WERI-Rb-1 (cell line): ENCODE measurements at regions not wholly inside any gene's neighbourhood (a gene's known extent, or its start where the extent isn't known, plus 50 kb on each side); places are given as distances from the start of the nearest gene placed in this dataset.

Experiments used
- DNase-seq: peaks from one replicate; pipeline ENCODE4 v3.0.0-alpha.2; 2020
- H3K27ac ChIP-seq: fragments of 250-450 bp; sonication (Bioruptor Pico); 2 replicates; pipeline ENCODE4 v1.5.1; 2020; ENCODE audit warnings: mild to moderate bottlenecking, moderate library complexity
- H3K27me3 ChIP-seq: fragments of 250-450 bp; sonication (Bioruptor Pico); 2 replicates; pipeline ENCODE4 v1.5.1; 2021; ENCODE audit warnings: mild to moderate bottlenecking, low read depth, moderate library complexity; ENCODE audit not compliant: insufficient read depth, severe bottlenecking
- H3K36me3 ChIP-seq: fragments of 250-450 bp; sonication (Bioruptor Pico); 2 replicates; pipeline ENCODE4 v1.5.1; 2020; ENCODE audit warnings: mild to moderate bottlenecking, moderate library complexity
- H3K4me3 ChIP-seq: 2 replicates; pipeline ENCODE4 v1.5.1; 2011; ENCODE audit warnings: low read depth, mild to moderate bottlenecking, control low read depth, low read length
- H3K9me3 ChIP-seq: fragments of 250-450 bp; sonication (Bioruptor Pico); 2 replicates; pipeline ENCODE4 v1.5.1; 2021; ENCODE audit warnings: mild to moderate bottlenecking, moderate library complexity; ENCODE audit not compliant: severe bottlenecking
- TF ChIP-seq, protein P1 (sequence below): IDR thresholded peaks from 2 replicates; pipeline ENCODE4 v1.5.1; 2011; ENCODE audit warnings: low read depth, mild to moderate bottlenecking, control low read depth, inconsistent platforms, low read length

DNA sequence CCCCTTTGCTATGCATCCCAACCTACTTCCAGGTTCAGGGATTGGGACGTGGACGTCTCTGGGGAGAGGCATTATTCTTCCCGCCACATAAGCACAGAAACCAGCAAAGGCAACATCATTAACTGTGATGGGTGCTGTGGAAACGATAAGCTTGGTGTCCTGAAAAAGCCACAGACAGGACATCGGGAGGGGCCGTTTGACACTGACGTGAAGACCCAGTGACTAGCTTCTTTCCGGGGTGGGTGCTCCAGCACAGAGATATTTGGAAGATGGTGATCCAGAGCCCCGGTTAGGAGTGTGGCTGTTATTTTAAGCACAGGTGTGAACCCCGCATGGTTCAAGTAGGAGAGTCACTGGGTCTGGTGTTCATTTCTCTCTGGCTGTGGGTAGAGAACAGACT, 163.8 kb upstream of the HDAC4 start:
- no peak for DNase-seq
- TF ChIP-seq, protein P1, sequence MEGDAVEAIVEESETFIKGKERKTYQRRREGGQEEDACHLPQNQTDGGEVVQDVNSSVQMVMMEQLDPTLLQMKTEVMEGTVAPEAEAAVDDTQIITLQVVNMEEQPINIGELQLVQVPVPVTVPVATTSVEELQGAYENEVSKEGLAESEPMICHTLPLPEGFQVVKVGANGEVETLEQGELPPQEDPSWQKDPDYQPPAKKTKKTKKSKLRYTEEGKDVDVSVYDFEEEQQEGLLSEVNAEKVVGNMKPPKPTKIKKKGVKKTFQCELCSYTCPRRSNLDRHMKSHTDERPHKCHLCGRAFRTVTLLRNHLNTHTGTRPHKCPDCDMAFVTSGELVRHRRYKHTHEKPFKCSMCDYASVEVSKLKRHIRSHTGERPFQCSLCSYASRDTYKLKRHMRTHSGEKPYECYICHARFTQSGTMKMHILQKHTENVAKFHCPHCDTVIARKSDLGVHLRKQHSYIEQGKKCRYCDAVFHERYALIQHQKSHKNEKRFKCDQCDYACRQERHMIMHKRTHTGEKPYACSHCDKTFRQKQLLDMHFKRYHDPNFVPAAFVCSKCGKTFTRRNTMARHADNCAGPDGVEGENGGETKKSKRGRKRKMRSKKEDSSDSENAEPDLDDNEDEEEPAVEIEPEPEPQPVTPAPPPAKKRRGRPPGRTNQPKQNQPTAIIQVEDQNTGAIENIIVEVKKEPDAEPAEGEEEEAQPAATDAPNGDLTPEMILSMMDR: no peak
- Histone ChIP-seq H3K4me3 (no peak overlapping the region), H3K27ac (no peak overlapping the region), H3K36me3 (no peaks in the 10 kb centered on the region), H3K9me3 (peaks cover 2% of the 10 kb centered on the region), H3K27me3 (peaks cover 95% of the 10 kb centered on the region)

DNA sequence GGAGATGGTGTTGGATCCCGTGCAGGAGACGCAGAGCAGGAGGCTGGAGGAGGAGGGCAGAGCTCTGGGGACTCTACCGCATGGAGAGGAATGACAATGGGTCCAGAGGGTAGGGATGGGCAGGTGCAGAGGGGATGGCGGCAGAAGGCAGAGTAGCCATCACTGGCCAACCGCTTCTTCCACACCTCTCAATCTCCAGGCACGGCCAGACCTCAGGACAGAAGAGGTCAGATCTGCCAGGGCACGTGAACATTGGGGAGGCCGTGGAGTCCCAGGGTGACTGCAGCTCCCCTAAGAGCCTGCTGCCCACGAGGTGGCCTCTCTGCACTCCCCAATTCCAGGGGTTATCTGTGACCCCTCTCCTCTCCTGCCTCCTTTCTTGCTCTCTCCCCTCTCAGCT, 162.7 kb upstream of the HDAC4 start:
- Histone ChIP-seq H3K36me3 (no peaks in the 10 kb centered on the region), H3K4me3 (no peak overlapping the region), H3K27me3 (peaks cover 95% of the 10 kb centered on the region), H3K9me3 (peaks cover 2% of the 10 kb centered on the region), H3K27ac (no peak overlapping the region)
- DNase-seq: no peak
- TF ChIP-seq, protein P1: no peak

DNA sequence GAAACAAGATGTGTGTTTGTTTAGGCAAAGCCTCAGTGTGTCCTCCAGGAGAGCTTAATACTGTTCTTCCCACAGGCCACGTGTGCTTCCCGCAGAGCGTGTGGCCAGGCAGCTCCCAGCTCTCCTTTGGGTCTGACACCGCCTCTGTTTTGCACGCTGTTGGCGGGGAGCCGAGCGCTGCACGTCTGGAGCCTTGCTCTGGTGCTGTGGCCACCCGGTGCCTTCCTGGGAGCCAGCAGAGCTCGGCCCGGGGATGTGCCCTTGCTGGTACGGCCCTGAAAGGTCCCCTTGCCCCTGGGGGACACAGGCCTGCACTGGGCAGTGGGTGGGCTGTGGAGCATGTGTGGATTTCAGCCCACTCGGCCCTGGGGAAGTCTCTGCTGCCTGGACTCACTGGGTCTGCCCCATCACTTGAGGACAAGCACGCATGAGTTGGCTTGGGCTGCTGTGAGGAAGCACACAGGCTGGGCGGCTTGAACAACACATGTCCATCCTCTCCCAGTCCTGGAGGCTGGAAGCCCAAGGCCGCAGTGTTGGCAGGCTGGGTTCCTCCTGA, 160.7 kb upstream of the HDAC4 start:
- Histone ChIP-seq H3K9me3 (peaks cover 2% of the 10 kb centered on the region), H3K36me3 (no peaks in the 10 kb centered on the region), H3K4me3 (no peak overlapping the region), H3K27ac (no peak overlapping the region), H3K27me3 (peaks cover 90% of the 10 kb centered on the region)
- DNase-seq: no peak
- TF ChIP-seq, protein P1: no peak

DNA sequence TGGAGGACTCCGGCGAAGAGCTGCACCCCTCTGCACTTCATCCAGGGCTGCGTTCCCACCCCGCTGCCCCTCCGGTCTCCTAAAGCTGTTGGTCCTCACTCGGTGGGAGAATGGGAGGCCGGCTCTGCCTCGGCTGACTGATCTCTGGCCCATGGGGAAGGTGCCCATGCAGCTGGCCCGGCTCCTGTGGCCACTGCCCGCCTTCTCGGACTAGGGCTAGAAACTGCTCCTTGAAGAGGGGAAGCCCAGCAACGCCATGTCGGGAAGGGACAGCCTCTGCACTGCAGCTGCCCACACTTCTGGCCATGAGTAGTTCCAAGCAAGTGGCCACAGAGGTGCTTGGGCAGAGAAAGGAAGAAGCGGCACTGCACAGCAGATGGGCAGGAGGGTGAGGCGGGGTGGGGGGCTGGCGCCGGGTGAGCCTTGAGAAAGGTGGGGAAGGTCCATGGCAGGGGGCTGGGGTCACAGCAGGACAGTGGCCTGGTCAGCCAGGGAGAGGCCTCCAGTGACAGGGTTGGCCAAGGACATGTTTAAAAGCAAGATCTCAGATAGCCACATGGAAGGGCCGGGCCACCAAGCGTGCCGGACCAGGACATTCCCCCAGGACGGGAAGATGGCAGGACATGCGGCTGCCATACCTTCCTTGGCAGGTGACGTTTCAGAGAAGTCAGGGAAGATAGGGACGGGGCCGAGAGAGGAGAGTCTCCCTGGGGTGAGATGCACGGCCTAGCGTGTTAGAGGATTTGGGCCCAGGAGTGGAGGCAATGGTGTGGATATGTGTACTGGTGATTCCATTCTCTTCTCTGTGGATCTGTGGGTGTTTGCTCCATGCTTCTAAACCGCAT, 158.8 kb upstream of the HDAC4 start:
- TF ChIP-seq, protein P1: no peak
- H3K36me3 ChIP-seq: no peaks in the 10 kb centered on the region
- no peak overlapping the region for H3K4me3 ChIP-seq
- peaks cover 2% of the 10 kb centered on the region for H3K9me3 ChIP-seq
- no peak for DNase-seq
- H3K27me3 ChIP-seq: peaks cover 87% of the 10 kb centered on the region
- no peak overlapping the region for H3K27ac ChIP-seq

DNA sequence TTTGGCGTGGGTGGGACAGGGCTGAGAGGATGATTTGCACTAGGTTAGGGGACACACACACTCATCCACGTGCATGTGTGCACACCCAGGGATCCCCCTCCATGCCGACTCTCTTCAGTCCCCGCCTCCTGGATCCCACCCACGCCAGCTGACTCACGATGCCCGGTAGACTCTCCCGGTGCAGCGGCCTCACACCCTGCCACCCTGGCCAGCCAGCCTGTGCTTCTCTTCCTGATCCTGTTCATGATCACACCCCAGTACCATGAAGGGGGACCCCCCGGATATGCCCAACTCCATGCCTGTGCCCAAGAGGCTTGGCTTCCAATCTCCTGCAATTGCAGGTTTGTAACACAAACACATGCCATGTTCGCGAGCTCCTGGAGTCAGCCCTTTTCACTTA, 157.8 kb upstream of the HDAC4 start:
- TF ChIP-seq, protein P1: no peak
- Histone ChIP-seq H3K4me3 (no peak overlapping the region), H3K27me3 (peaks cover 87% of the 10 kb centered on the region), H3K27ac (no peak overlapping the region), H3K9me3 (peaks cover 2% of the 10 kb centered on the region), H3K36me3 (no peaks in the 10 kb centered on the region)
- no peak for DNase-seq
